HUES64 (cell line): ENCODE measurements at regions not wholly inside any gene's neighbourhood (a gene's known extent, or its start where the extent isn't known, plus 50 kb on each side); places are given as distances from the start of the nearest gene placed in this dataset.

Source experiments
- H3K27ac ChIP-seq: 2 replicates; pipeline ENCODE4 v1.7.0; 2013; ENCODE audit warnings: low read depth, low read length, inconsistent platforms
- H3K27me3 ChIP-seq: 2 replicates; pipeline ENCODE4 v1.6.1; 2013; ENCODE audit warnings: mild to moderate bottlenecking, low read length; ENCODE audit not compliant: insufficient read depth
- H3K36me3 ChIP-seq: 2 replicates; pipeline ENCODE4 v1.6.1; 2013; ENCODE audit warnings: mild to moderate bottlenecking, low read length; ENCODE audit not compliant: insufficient read depth
- H3K4me1 ChIP-seq: 2 replicates; pipeline ENCODE4 v1.6.1; 2013; ENCODE audit warnings: mild to moderate bottlenecking, low read length, moderate library complexity; ENCODE audit not compliant: insufficient read depth
- H3K4me3 ChIP-seq: 2 replicates; pipeline ENCODE4 v1.5.1; 2013; ENCODE audit warnings: mild to moderate bottlenecking, low read length, moderate library complexity
- H3K9ac ChIP-seq: 2 replicates; pipeline ENCODE4 v1.6.1; 2013; ENCODE audit warnings: mild to moderate bottlenecking, low read depth, low read length
- H3K9me3 ChIP-seq: 2 replicates; pipeline ENCODE4 v1.6.1; 2013; ENCODE audit warnings: low read depth, low read length; ENCODE audit not compliant: insufficient read depth
- WGBS: fragments of 150-250, 120-280 bp; methylation state at CpG from one replicate; pipeline ENCODE4 v1.1.7; 2013; ENCODE audit warnings: missing lambda C conversion rate; 5-methylcytosine and 5-hydroxymethylcytosine counted together

DNA sequence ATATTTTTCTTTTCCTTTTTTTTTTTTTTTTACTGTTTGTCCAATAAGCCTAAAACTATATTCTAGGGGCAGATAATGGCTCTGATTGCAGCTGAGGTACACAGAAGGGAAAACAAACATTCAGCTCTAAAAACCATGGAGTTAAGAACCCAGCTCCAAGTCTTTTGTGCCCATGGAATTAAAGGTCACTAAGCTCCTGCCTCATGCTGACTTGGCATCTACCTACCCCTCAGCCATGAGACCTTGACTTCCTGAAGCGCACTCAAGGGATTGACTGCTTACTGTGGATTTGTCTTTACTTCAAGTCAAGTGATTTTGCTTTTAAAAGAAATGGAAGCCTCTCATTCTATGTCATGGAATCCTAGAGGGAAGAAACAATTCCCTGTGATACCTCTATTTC, 192.3 kb downstream of the AMY1C start:
- Histone ChIP-seq H3K9me3 (no peaks in the 10 kb centered on the region), H3K36me3 (no peaks in the 10 kb centered on the region), H3K27me3 (peaks cover 49% of the 10 kb centered on the region), H3K4me3 (no peak overlapping the region), H3K9ac (no peak overlapping the region), H3K27ac (no peak overlapping the region), H3K4me1 (0 out of 2 replicates have a peak, but pooled peaks cover 3% of the 10 kb centered on the region)
- WGBS = 59% methylated on average over 1 of the region's 1 CpG

DNA sequence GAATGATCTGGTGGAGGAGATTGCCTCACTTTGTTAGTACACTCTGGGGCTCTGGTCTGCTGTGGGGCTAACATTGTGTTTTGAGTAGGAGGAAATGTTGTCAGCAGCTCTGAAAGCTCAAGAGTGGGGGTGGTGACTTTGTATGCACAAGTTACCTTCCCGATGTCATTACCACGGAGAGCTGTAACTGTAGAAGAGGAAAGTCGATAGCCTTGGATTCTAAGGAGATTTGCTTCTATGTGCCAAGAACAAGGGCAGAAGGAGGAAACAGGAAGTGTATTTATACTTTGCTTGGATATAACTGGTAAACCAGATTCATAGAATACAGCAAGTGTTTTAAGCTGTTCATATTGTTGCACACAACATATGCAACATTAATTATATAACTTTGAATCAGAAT, 196.1 kb downstream of the AMY1C start:
- Histone ChIP-seq H3K27ac (no peak overlapping the region), H3K9ac (no peak overlapping the region), H3K36me3 (no peaks in the 10 kb centered on the region), H3K4me1 (0 out of 2 replicates have a peak, but pooled peaks cover 3% of the 10 kb centered on the region), H3K27me3 (peaks cover 39% of the 10 kb centered on the region), H3K9me3 (no peaks in the 10 kb centered on the region), H3K4me3 (no peak overlapping the region)
- 62% methylated on average over 3 of the region's 3 CpGs for WGBS

DNA sequence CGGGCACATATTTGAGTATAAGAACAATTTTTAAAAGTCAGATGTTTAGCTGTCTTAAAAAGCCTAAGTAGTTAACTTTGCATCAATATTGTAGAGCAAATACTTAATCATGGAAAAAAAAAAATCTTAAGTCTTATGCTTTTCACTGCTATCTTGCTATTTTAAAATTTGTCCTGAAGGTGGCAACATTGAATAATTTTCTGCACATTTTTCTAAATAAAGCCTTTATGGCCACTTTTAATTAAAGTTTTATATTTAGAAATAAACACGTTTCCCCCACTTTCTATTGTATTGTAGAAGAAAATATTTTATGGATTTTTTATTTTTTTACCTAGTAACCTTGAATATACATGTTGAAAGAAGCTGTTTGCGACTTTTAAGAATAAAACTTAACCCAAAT, 198.8 kb downstream of the AMY1C start:
- 0 out of 2 replicates have a peak, but pooled peaks cover 3% of the 10 kb centered on the region for H3K4me1 ChIP-seq
- H3K36me3 ChIP-seq = no peaks in the 10 kb centered on the region
- peaks cover 13% of the 10 kb centered on the region for H3K27me3 ChIP-seq
- no peaks in the 10 kb centered on the region for H3K9me3 ChIP-seq
- H3K27ac ChIP-seq = no peak overlapping the region
- no peak overlapping the region for H3K9ac ChIP-seq
- 83% methylated on average over 1 of the region's 3 CpGs for WGBS
- H3K4me3 ChIP-seq = no peak overlapping the region

DNA sequence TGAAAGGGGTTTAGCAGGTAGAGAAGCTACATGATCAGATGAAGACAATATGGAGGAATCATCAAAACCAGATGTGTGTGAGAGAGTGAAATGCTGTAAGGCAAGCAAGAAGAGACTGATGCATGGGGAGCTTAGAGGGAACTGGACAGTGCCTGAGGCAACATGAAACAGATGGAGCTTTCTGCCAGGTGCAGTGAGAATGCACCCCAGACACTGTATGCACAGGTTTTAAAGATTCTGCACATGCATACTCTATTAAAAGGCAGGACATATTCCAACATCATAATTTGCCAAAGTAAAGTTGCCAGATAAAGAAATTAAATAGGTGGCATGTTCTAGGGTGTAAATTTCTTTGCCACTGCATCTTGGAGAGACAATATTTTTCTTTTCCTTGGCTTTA, 200.1 kb downstream of the AMY1C start:
- Histone ChIP-seq H3K4me3 (no peak overlapping the region), H3K4me1 (0 out of 2 replicates have a peak, but pooled peaks cover 3% of the 10 kb centered on the region), H3K9ac (no peak overlapping the region), H3K9me3 (no peaks in the 10 kb centered on the region), H3K27me3 (peaks cover under 1% of the 10 kb centered on the region; the same call in 1 of the 2 replicates), H3K27ac (no peak overlapping the region), H3K36me3 (no peaks in the 10 kb centered on the region)

DNA sequence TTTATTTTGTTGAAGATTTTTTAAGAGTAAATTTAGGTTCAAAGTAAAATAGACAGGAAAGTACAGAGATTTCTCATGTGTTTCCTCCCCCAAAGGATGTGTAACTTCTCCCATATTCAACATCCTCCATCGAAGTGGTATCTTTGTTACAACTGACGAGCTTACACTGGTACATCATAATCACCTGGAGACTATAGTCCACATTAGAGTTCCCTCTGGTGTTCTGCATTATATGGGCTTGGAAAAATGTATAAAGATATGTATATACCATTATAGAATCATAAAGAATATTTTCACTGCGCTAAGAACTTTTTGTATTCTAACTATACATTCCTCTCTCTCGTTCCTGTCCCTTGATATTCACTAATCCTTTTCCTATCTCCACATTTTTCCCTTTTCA, 203.7 kb downstream of the AMY1C start:
- H3K27ac ChIP-seq = no peak overlapping the region
- H3K36me3 ChIP-seq = no peaks in the 10 kb centered on the region
- no peaks in the 10 kb centered on the region for H3K27me3 ChIP-seq
- no peak overlapping the region for H3K9ac ChIP-seq
- WGBS = 94% methylated on average over 4 of the region's 4 CpGs
- no peak overlapping the region for H3K4me3 ChIP-seq
- no peaks in the 10 kb centered on the region for H3K9me3 ChIP-seq
- no peaks in the 10 kb centered on the region for H3K4me1 ChIP-seq

DNA sequence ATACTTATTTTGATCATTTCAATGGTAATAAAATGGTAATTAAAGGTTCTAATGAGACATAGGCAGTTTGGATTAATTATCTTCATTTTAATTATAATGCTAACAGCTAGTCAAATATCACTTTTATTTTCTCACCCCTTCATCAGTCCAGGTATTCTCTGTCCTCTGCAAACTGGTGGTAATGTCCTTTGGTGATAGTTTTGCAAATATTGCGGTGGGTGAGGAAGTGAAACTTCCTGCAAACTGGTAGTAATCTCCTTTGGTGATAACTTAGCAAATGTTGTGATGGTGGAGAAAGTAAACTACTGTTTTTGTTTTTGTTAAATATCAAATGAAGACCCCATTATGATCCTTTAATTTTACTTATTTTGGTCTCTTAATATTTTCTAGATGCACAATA, 209.0 kb downstream of the AMY1C start:
- Histone ChIP-seq H3K36me3 (no peaks in the 10 kb centered on the region), H3K9ac (no peak overlapping the region), H3K27me3 (no peaks in the 10 kb centered on the region), H3K9me3 (peaks cover 27% of the 10 kb centered on the region), H3K4me3 (no peak overlapping the region), H3K4me1 (no peaks in the 10 kb centered on the region), H3K27ac (no peak overlapping the region)
- 88% methylated on average over 1 of the region's 1 CpG for WGBS

DNA sequence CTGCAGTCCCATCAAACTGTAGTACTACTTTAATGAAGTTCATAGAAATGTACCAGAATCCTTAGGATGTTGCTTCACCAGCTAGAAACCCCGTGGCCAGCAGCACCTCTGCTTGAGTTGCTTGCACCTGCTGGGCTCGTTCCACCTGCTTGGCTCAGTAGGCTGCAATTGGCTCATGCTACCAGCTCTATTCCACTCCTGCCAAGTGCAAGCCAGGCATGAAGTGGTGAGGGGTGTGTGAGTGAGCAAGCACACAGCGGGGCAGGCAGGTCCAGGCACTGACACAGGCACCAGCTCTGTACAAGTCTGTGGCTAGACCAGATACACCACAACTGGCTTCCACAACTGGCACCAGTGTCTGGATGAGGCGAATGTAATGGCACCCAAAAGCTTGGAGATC, 209.9 kb downstream of the AMY1C start:
- no peak overlapping the region for H3K9ac ChIP-seq
- H3K27ac ChIP-seq = no peak overlapping the region
- H3K36me3 ChIP-seq = no peaks in the 10 kb centered on the region
- H3K4me3 ChIP-seq = no peak overlapping the region
- no peaks in the 10 kb centered on the region for H3K4me1 ChIP-seq
- WGBS = 93% methylated on average over 4 of the region's 4 CpGs
- no peaks in the 10 kb centered on the region for H3K27me3 ChIP-seq
- peaks cover 27% of the 10 kb centered on the region for H3K9me3 ChIP-seq

DNA sequence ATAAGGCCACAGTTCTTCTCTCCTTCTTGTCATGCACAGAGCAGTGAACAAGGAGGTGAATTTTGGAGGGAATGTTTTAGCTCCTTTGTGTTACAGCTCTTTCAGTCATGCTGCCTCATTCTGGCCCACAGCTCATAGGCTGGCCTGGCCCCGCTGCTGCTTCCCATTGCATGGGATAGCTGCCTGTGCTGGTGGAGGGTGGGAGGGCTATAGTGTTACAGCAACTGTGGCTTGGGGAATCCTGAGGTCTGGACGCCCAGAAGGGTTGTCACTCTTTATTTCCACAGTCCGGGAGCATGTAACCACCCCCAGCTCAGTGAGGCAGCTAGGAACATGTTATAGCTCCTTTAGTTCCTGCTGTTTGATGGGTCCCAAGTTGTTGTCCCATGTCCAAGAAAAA, 210.3 kb downstream of the AMY1C start:
- H3K27me3 ChIP-seq = no peaks in the 10 kb centered on the region
- H3K4me3 ChIP-seq = no peak overlapping the region
- no peak overlapping the region for H3K9ac ChIP-seq
- no peaks in the 10 kb centered on the region for H3K36me3 ChIP-seq
- no peaks in the 10 kb centered on the region for H3K4me1 ChIP-seq
- H3K27ac ChIP-seq = no peak overlapping the region
- H3K9me3 ChIP-seq = peaks cover 27% of the 10 kb centered on the region
- WGBS = 88% methylated on average over 3 of the region's 3 CpGs

DNA sequence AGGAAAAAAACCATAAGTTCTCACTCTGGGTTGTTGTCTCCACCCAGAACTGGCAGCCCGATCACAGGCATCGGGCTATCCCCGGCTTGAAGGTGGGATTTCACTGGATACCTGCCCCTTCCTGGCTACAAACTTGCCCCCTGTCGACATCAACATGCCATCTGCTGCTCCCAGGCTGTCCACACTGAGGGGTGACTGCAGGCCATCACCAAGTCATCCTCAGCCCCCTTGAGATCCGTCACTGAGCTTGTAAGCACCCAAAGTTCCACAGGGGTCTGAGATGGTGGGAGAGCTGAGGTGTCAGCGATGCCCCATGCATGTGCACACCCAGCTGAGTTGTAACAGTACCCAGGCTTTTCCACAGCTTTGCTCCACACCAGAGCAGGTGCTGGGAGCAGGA, 211.0 kb downstream of the AMY1C start:
- Histone ChIP-seq H3K9me3 (peaks cover 27% of the 10 kb centered on the region), H3K27ac (no peak overlapping the region), H3K27me3 (no peaks in the 10 kb centered on the region), H3K4me1 (no peaks in the 10 kb centered on the region), H3K9ac (no peak overlapping the region), H3K36me3 (no peaks in the 10 kb centered on the region), H3K4me3 (no peak overlapping the region)
- 95% methylated on average over 6 of the region's 6 CpGs for WGBS

DNA sequence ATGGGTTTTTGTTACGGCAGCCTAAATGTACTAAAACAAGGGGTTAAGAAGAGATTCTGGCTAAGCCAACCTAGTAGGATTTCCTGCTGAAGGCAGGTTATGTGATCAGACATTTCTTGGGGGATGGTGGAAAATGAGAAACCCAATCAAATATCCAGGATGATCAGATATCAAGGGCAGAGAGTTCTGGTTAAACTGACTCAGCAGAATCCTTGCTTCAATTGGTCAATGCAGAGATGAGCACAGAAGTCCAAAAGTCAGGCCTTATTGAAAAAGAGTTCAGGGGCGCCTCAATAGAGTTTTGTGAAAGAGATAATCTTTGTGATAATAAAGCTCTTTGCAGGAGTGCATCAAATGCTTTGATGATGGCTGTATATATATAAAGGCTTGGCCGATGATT, 237.1 kb downstream of the AMY1C start:
- H3K9me3 ChIP-seq = no peaks in the 10 kb centered on the region
- H3K36me3 ChIP-seq = no peaks in the 10 kb centered on the region
- H3K9ac ChIP-seq = no peak overlapping the region
- H3K27ac ChIP-seq = no peak overlapping the region
- no peaks in the 10 kb centered on the region for H3K4me1 ChIP-seq
- no peak overlapping the region for H3K4me3 ChIP-seq
- no peaks in the 10 kb centered on the region for H3K27me3 ChIP-seq
- 90% methylated on average over 3 of the region's 3 CpGs for WGBS

DNA sequence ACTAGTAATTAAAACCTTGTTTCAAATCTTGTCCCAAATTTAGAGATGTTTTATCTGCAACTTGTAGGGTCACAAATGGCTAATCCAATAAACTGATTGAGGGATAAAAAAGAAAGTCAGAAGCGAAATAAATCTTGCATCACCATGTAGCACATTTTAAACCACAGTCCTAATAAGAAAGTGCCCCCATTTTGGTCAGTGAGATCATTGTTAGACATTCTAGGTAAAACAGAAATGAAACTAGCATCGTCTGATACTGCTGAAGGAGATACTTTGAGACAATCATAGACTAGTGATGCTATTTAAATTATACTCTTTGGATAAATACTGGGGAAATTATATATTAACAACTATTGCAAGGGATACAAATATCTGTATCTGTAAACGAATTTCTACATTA, 247.9 kb downstream of the AMY1C start:
- Histone ChIP-seq H3K4me1 (no peaks in the 10 kb centered on the region), H3K9me3 (no peaks in the 10 kb centered on the region), H3K4me3 (no peak overlapping the region), H3K9ac (no peak overlapping the region), H3K27me3 (no peaks in the 10 kb centered on the region), H3K36me3 (no peaks in the 10 kb centered on the region), H3K27ac (no peak overlapping the region)
- 75% methylated on average over 2 of the region's 3 CpGs for WGBS

DNA sequence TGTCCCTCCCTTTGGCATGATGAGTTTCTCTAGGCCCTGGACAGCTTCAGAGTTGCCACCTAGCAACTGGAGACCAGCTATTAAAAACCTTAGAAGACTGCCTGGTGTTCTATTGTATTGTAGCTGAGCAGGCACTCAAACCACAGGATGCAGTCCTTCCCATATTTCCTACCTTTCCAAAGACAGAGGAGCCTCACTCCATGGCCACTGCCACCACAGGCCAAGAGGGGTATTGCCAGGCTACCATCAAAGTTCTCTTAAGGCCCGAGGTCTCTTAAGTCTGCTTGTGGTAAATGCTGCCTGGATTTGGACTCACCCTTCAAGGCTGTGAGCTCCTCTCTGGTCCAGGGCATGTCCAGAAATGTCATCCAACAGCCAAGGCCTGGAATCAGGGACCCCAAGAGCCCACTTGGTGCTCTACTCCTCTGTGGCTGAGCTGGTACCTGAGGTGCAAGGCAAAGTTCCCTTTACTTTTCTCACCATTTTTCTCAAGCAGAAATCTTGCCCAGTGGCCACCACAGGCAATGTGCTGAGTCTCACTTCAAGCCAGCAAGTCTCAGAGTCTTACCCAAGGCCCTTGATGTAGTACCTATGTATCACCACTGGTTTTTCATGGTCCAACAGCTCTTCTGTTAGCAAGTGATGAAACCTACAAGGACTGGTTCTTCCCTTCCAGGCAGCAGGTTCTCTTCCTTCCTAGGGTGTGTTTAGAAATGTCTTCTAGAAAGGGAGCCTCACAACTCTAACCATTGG, 269.4 kb downstream of the AMY1C start:
- Histone ChIP-seq H3K27me3 (no peaks in the 10 kb centered on the region), H3K36me3 (no peaks in the 10 kb centered on the region), H3K4me1 (no peaks in the 10 kb centered on the region), H3K9me3 (no peaks in the 10 kb centered on the region), H3K27ac (no peak overlapping the region), H3K9ac (no peak overlapping the region), H3K4me3 (no peak overlapping the region)
- 91% methylated on average over 1 of the region's 1 CpG for WGBS
